Activated CD8-positive, alpha-beta T cell treated with anti-CD3 and anti-CD28 coated beads, Interleukin-2, amount 10 ng/mL, durations not matched to agents 7 days and 5 days (primary cell): ENCODE measurements at regions not wholly inside any gene's neighbourhood (a gene's known extent, or its start where the extent isn't known, plus 50 kb on each side); places are given as distances from the start of the nearest gene placed in this dataset.
"Not testable (repeated sequence)": the region's sequence is repeated elsewhere in the genome, so short reads cannot be mapped to it uniquely, and the experiment has no call there.

Source experiments
- ATAC-seq: fragments of 150-1000 bp; cut with Tn5 transposase; one replicate; pipeline ENCODE4 v1.10.0; 2021; ENCODE audit warnings: moderate library complexity
- CTCF ChIA-PET: fragments of 350-600 bp; sonication (Branson Sonifier 250); formaldehyde crosslinking; loops from one replicate; lab custom pipeline; 2021; ENCODE audit warnings: antibody characterized with exemption; lab: Charles Lee
- POLR2A ChIA-PET: fragments of 350-600 bp; sonication (Branson Sonifier 250); formaldehyde crosslinking; loops from one replicate; lab custom pipeline; 2021; ENCODE audit warnings: antibody characterized with exemption; lab: Charles Lee
- DNase-seq: peaks from one replicate; pipeline ENCODE4 v3.0.0-alpha.2; 2020
- H3K27ac Mint-ChIP-seq: one replicate; pipeline ENCODE4 v1.8.0; 2021; ENCODE audit warnings: mild to moderate bottlenecking, mixed read lengths
- H3K27me3 Mint-ChIP-seq: one replicate; pipeline ENCODE4 v1.8.0; 2021; ENCODE audit warnings: low read depth, mixed read lengths
- H3K36me3 Mint-ChIP-seq: one replicate; pipeline ENCODE4 v1.8.0; 2021; ENCODE audit warnings: low read depth, mixed read lengths
- H3K4me1 Mint-ChIP-seq: one replicate; pipeline ENCODE4 v1.8.0; 2021; ENCODE audit warnings: low read depth, mixed read lengths
- H3K4me3 Mint-ChIP-seq: one replicate; pipeline ENCODE4 v1.8.0; 2021; ENCODE audit warnings: mild to moderate bottlenecking, mixed read lengths
- H3K9me3 Mint-ChIP-seq: one replicate; pipeline ENCODE4 v1.8.0; 2022; ENCODE audit warnings: mixed read lengths; ENCODE audit not compliant: insufficient read depth

DNA sequence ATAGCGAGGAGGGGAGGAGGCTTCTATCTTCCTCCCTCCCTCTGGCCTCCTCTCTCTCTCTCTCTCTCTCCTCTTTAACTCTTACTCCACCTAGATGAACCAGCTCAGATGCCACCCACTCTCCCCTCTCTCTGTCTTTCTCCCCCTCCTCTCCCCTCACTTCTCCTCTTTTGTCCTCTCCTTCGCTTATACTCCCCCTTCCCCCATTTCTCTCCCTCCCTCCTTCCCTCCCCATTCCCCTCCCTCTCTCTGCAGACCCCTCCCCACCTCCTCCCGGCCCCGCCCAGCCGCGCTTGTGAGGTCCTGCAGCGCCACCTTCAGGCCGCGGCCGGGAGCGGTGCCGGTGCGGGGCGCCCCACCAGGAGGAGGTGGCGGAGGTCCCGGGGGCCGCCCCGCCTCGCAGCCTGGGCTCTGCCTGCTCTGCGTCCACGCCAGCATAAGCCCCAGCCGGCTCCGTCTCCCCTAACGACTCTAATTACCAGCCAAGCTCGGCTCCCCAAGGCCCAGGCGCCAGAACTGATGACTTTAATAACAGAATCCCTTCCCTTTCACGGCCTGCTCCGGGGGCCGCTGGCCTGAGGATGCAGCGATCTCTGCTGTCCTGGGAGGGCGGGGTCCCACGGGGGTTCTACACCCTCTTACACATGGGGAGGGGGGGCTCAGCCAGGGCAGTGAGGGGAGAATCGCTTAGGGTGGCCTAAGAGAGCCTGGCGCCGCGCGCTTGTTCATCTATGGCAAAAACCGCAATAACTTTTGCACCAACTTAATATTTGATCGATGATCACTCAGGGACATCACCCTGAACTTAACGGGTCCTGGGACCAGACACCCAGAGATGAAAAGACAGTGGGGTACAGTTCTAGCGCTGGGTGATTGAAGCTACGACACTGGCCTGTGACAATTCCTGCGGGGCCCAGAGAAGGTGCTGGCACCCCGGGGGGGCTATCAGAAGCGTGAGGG, 637.3 kb downstream of the MATN1 start:
- CTCF ChIA-PET = interaction anchor here (0.6 to 0.9 kb wide), 3 partner anchors 293 to 850 kb away, joined by 3 read pairs; partner anchors contain the start of gene PTPRU

DNA sequence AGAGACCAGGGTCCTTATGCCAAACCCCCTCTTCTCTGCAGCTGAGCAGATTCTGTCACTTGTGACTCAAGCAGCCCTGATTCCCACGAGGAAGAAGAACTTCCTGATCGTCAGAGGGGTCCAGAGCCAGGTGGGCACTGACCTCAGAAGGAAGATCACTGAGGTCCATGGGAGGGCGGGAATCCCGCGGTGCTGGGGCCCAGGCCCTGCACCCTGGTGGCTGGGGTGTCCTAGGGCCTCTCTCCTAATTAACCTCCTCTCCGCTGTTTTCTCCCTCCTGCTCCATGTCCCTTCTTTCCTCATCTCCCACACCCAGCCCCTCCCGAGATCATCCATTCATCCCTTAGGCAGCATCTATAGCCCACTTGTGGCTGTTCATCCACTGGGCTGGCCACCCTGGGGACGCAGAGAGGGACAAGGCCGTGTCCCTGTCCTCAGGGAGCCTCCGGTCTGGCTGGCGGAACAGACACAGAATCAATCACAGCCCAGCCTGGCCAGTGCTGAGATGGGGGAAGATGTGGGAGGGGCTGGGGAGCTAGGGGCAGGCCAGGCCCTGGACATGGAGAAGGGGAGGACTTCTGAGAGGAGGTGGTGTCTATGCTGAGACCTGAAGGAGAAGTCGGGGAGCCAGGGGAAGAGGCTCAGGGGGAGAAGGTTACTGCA, 638.3 kb downstream of the MATN1 start:
- ATAC-seq = no peak
- CTCF ChIA-PET = interaction anchor here (0.6 kb wide), 1 partner anchor 292 kb away, joined by 3 read pairs; no protein-coding TSS in a partner anchor
- no peaks in the 10 kb centered on the region for H3K9me3 Mint-ChIP-seq

More for the DNA sequence above, 637.3 kb downstream of the MATN1 start:
- H3K27me3 Mint-ChIP-seq = no peaks in the 10 kb centered on the region
- no peak overlapping the region for H3K4me3 Mint-ChIP-seq
- ATAC-seq = no peak
- POLR2A ChIA-PET = no interaction called here
- DNase-seq = peak; percentile 36
- H3K9me3 Mint-ChIP-seq = peaks cover 3% of the 10 kb centered on the region
- no peak overlapping the region for H3K27ac Mint-ChIP-seq
- H3K36me3 Mint-ChIP-seq = no peaks in the 10 kb centered on the region
- H3K4me1 Mint-ChIP-seq = no peaks in the 10 kb centered on the region

DNA sequence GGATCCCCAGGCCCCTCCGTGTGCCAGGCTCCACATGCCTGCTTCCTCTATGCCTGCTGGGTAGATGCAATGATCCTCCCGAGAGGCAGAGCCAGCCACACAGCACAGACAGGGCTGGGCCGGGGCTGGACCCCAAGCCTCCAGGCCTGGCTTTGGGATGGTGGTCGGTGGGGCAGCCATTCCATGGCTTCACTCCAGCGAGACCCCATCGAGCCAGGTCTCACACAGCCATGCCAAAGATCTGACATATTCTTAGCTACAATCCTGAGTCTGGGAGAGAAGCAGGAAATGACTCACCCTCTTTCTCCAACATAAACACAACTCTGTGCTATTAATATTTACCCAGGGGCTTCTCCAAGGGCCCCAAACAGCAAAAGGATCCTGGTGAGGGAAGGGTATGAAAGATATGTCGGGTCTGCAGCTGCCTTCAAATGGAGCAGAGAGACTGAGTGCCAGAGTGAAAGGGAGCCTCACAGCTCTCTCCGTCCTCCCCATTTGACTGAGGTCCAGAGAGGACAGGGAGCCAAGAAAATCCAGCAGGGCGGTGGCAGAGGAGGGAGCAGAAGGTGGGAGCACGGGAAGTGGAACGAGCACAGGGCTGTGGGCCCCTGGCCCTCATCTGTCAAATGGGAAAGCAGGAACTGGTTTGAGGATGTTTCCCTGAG, 639.5 kb downstream of the MATN1 start:
- Mint-ChIP-seq H3K36me3 (no peaks in the 10 kb centered on the region), H3K27me3 (peaks cover under 1% of the 10 kb centered on the region), H3K4me3 (no peak overlapping the region), H3K4me1 (no peaks in the 10 kb centered on the region), H3K27ac (no peak overlapping the region), H3K9me3 (no peaks in the 10 kb centered on the region)
- DNase-seq = no peak
- CTCF ChIA-PET = no interaction called here
- ATAC-seq = no peak
- POLR2A ChIA-PET = no interaction called here

More for the DNA sequence above, 638.3 kb downstream of the MATN1 start:
- no peak for DNase-seq
- Mint-ChIP-seq H3K36me3 (no peaks in the 10 kb centered on the region), H3K4me3 (no peak overlapping the region), H3K27ac (no peak overlapping the region), H3K4me1 (no peaks in the 10 kb centered on the region), H3K27me3 (no peaks in the 10 kb centered on the region)
- POLR2A ChIA-PET = no interaction called here

DNA sequence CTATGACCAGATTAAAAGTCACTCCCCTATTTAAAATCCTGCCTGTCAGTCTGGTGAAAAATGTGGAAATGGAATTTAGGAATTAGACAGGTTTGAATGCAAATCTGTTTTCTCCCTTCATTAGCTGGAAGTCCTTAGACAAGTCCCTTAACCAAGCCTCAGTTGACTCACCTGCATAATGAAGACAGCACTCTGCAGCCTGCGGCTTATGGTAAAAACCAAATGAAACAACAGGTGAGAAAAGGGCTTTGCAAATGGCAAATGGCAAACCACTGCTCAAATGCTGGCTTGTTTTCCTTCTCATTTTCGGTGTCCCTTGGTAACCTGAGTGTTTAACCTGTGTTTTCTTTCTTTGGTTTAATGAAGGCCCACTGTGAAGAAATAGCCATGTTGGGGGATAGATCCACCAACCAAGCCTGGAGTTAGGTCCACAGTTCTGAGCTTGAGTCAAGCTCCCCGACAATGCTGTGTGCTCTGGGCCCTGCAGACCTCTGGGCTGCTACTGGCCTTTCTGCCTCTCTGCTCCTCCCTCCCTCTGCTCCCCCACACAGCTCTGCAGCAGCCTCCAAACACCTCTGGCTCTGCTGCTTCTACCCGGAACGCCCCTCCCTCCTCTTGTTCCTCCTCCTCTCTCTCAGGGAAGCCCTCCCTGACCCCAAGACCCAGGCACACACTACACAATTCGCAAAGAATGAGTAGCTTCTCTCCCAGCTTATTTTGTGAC, 641.8 kb downstream of the MATN1 start:
- CTCF ChIA-PET = no interaction called here
- peaks cover 4% of the 10 kb centered on the region for H3K27me3 Mint-ChIP-seq

DNA sequence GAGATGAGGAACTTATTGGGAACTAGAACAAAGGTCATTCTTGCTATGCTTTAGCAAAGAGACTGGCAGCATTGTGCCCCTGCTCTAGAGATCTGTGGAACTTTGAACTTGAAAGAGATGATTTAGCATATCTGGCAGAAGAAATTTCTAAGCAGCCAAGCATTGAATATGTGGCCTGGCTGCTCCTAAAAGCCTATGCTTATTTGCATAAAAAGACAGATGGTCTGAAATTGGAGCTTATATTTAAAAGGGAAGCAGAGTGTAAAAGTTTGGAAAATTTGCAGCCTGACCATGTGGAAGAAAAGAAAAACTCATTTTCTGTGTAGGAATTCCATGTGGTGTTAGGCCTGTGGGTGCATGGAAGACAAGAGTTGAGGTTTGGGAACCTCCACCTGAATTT, 647.5 kb downstream of the MATN1 start:
- H3K36me3 Mint-ChIP-seq, CTCF ChIA-PET, DNase-seq, POLR2A ChIA-PET, H3K27me3 Mint-ChIP-seq, H3K4me3 Mint-ChIP-seq, H3K9me3 Mint-ChIP-seq, H3K4me1 Mint-ChIP-seq, ATAC-seq, H3K27ac Mint-ChIP-seq: not testable (repeated sequence)

More for the DNA sequence above, 641.8 kb downstream of the MATN1 start:
- DNase-seq (no peak), ATAC-seq (no peak)
- POLR2A ChIA-PET = no interaction called here
- no peak overlapping the region for H3K27ac Mint-ChIP-seq
- no peak overlapping the region for H3K4me3 Mint-ChIP-seq
- no peaks in the 10 kb centered on the region for H3K36me3 Mint-ChIP-seq
- no peaks in the 10 kb centered on the region for H3K4me1 Mint-ChIP-seq
- no peaks in the 10 kb centered on the region for H3K9me3 Mint-ChIP-seq

DNA sequence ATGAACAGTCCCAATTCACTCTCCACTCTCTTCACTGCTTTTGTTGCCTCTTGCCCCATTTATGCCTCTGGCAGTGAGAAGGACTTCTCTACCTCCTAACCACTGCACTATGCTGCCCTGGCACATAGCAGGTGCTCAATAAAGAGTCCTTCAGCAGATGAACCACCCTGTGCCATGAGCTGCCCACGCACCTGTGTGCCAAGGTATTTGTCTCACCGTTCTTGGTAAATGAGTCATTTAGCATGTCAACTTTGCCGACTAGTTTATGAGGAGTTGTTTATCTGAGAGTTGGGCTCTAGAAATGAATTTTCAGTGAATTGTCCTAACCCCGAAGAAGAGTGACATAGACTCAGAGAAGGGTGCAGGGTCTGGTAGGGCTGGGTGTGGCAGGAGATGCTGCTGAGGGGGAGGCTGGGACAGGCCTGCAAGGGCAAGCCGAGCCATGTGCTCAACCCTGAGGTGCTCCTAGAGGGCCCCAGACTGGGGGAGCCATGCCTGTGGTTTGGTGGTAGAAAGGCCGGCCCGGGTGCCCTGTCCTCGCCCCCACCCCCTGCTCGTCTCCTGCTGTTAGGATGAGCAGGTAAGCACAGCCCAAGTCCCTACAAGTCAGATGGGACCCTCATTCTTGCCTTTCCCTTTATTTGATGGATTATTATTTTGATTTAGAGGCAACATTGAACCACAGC, 654.5 kb downstream of the MATN1 start:
- CTCF ChIA-PET = no interaction called here
- DNase-seq = no peak
- no peak overlapping the region for H3K27ac Mint-ChIP-seq
- H3K4me1 Mint-ChIP-seq = no peaks in the 10 kb centered on the region
- no peaks in the 10 kb centered on the region for H3K9me3 Mint-ChIP-seq
- POLR2A ChIA-PET = no interaction called here
- no peaks in the 10 kb centered on the region for H3K27me3 Mint-ChIP-seq
- ATAC-seq = no peak
- H3K36me3 Mint-ChIP-seq = no peaks in the 10 kb centered on the region
- H3K4me3 Mint-ChIP-seq = no peak overlapping the region

DNA sequence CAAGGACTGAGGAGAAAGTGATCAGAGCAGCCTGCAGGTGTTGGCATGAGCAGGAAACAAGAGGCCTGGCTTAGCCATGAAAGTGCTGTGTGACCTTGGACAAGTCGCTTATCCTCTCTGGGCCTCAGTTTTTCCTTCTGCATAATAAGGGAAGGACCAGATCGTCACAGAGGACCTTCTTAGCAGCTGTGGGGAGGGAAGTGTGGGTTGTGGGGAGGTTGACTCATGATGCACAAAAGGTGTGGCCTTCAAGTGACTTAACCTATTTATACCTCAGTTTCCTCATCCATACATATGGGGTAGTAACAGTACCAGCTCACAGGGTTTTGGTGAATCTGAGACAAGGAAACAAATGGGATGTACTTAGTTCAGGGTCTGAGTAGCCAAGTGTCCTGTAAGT, 658.8 kb downstream of the MATN1 start:
- ChIA-PET CTCF (no interaction called here), POLR2A (no interaction called here)
- no peak for ATAC-seq
- Mint-ChIP-seq H3K9me3 (no peaks in the 10 kb centered on the region), H3K4me1 (no peaks in the 10 kb centered on the region), H3K4me3 (no peak overlapping the region), H3K27ac (no peak overlapping the region), H3K27me3 (no peaks in the 10 kb centered on the region), H3K36me3 (no peaks in the 10 kb centered on the region)
- DNase-seq = no peak

DNA sequence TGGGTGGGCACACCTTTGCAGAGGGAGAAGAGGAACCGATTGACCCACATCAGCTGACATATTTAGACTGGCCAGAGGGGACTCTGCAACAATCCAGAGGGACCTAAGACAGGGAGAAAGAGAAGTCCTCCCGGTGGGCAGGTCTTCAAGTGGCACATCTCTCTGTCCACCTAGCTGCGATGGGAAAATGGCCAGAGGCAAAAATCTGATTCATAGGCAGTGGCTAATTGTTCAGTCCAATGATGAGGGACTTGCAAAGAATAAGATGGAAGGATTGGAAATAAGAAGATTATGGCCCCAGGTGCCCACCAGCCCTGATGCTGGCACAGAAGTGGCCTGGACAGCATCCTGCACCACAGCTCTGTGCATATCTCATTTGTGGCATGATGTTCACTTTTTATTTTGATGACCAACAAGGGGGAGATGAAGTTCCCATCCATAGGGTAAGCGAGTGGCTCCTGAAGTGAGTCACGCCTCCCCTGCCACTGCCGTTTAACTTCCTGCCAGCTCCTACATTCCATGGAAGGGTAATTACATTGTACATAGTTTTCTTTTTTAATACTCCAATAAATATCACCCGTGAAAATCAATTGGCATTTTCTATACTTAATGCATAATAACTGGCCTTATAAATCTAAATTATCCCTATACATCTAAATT, 659.6 kb downstream of the MATN1 start:
- H3K36me3 Mint-ChIP-seq = no peaks in the 10 kb centered on the region
- DNase-seq = no peak
- H3K27me3 Mint-ChIP-seq = no peaks in the 10 kb centered on the region
- H3K27ac Mint-ChIP-seq = no peak overlapping the region
- H3K4me3 Mint-ChIP-seq = no peak overlapping the region
- no peaks in the 10 kb centered on the region for H3K9me3 Mint-ChIP-seq
- no peak for ATAC-seq
- H3K4me1 Mint-ChIP-seq = no peaks in the 10 kb centered on the region
- POLR2A ChIA-PET = no interaction called here
- CTCF ChIA-PET = no interaction called here

DNA sequence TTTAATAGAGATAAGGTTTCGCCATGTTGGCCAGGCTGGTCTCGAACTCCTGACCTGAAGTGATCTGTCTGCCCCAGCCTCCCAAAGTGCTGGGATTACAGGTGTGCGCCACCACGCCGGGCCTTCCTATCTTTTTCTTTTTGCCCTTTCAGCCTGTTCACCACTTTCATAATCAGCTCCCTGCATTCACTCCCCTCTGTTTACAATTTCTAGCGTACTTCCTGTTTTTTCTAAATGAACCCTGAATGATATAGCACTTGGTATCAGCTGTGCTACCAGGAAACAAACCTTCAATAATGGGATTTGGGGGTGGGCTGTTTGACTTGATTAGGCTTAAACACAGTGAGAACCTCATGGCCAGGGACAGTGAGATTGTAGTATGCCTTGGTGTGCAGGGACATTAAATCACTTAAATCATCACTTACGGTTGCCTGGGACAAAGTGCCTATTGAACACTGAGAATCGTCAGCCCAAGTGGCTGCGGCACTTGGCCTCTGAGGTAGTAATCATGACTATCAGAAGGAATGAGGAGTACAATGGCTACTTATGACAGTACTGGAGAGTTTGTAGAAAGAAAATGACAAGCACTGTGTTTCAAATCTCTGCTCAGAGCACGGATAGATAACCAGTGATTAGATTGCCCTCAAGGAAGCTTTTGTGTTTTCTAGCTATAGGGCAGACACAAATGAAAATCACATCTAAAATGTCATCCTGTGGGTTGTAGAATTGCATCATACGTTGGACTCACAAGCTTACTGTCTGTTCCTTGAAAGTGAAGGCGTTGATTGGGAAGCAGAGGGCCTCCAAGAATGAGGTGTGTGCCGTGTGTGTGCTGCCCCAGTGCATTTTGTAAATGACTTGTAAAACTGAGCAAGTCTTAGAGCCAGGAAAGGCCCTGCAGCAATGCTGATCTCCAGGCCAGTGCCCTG, 661.8 kb downstream of the MATN1 start:
- Mint-ChIP-seq H3K4me3 (no peak overlapping the region), H3K27ac (no peak overlapping the region), H3K36me3 (no peaks in the 10 kb centered on the region), H3K9me3 (no peaks in the 10 kb centered on the region), H3K4me1 (no peaks in the 10 kb centered on the region), H3K27me3 (peaks cover 3% of the 10 kb centered on the region)
- no peak for ATAC-seq
- no peak for DNase-seq
- ChIA-PET CTCF (no interaction called here), POLR2A (no interaction called here)

DNA sequence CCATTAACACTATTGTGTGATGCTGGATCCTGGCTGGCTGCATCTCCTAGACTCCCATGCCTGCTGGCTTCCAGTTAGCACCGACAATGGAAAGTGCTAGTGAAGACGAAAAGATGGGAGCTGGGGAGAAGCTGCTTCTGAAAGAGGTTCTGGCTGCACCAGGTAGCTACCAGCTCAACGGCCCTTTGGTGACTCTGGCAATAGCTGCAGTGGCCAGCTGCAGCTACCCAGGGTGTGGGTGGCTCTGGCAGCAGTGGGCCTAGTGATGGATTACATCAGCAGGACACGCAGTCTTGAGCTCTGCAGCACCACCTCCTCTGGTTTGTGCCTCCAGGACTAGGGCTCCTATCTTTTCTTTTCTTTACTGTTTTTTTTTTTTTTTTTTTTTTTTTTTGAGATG, 662.6 kb downstream of the MATN1 start:
- CTCF ChIA-PET = no interaction called here
- DNase-seq (no peak), ATAC-seq (no peak)
- Mint-ChIP-seq H3K36me3 (no peaks in the 10 kb centered on the region), H3K27me3 (peaks cover 5% of the 10 kb centered on the region), H3K27ac (no peak overlapping the region), H3K4me3 (no peak overlapping the region), H3K4me1 (no peaks in the 10 kb centered on the region), H3K9me3 (no peaks in the 10 kb centered on the region)
- POLR2A ChIA-PET = no interaction called here
